Thyroid gland (tissue), 4 donors: ENCODE measurements at regions not wholly inside any gene's neighbourhood (a gene's known extent, or its start where the extent isn't known, plus 50 kb on each side); places are given as distances from the start of the nearest gene placed in this dataset.

ENCODE experiments used
- CTCF ChIP-seq, 6 experiments: fragments of 200-600 bp in 3 of 6; fragments of 450-650 bp in 3 of 6; sonication (generic) in 3 of 6; IDR thresholded peaks; one replicate each; pipeline ENCODE4 v1.5.1; 2016 to 2019; ENCODE audit warnings: antibody characterized with exemption in 6 of 6, mild to moderate bottlenecking in 2 of 6, inconsistent platforms in 1 of 6, moderate library complexity in 1 of 6
- POLR2A ChIP-seq, 2 donors: fragments of 450-650 bp; IDR thresholded peaks; one replicate each; pipeline ENCODE4 v1.6.1; 2017; ENCODE audit warnings: antibody characterized with exemption in 2 of 2, mild to moderate bottlenecking in 2 of 2, moderate library complexity in 1 of 2

- TF ChIP-seq CTCF (IDR thresholded peaks at IDR 0.05) (no peak), POLR2A (IDR thresholded peaks at IDR 0.05) (no peak)
These were observed 438.0 kb upstream of the PMFBP1 start for GRCh38 chr16:72609933-72610332.
